IPS-15b (cell line): ENCODE measurements at regions not wholly inside any gene's neighbourhood (a gene's known extent, or its start where the extent isn't known, plus 50 kb on each side); places are given as distances from the start of the nearest gene placed in this dataset.
"Not testable (repeated sequence)": the region's sequence is repeated elsewhere in the genome, so short reads cannot be mapped to it uniquely, and the experiment has no call there.

Experiments
- H3K27me3 ChIP-seq: one replicate; pipeline ENCODE4 v1.6.1; 2013; ENCODE audit warnings: low read length; ENCODE audit not compliant: control insufficient read depth, insufficient read depth
- H3K36me3 ChIP-seq: one replicate; pipeline ENCODE4 v1.6.1; 2013; ENCODE audit warnings: low read length; ENCODE audit not compliant: control insufficient read depth, insufficient read depth
- H3K4me1 ChIP-seq: one replicate; pipeline ENCODE4 v1.6.1; 2013; ENCODE audit warnings: mild to moderate bottlenecking, low read length; ENCODE audit not compliant: control insufficient read depth, insufficient read depth
- H3K4me3 ChIP-seq: one replicate; pipeline ENCODE4 v1.5.1; 2013; ENCODE audit warnings: low read depth, low read length
- H3K9ac ChIP-seq: one replicate; pipeline ENCODE4 v1.6.1; 2013; ENCODE audit warnings: low read depth, mild to moderate bottlenecking, low read length
- H3K9me3 ChIP-seq: one replicate; pipeline ENCODE4 v1.6.1; 2013; ENCODE audit warnings: mild to moderate bottlenecking, low read length; ENCODE audit not compliant: control insufficient read depth, insufficient read depth

GRCh38 chr6:44039191-44039719 is 88.0 kb downstream of the MRPL14 start:
- H3K4me3 ChIP-seq, result no peak overlapping the region
- H3K4me1 ChIP-seq, result peaks cover 16% of the 10 kb centered on the region
- H3K27me3 ChIP-seq, result no peaks in the 10 kb centered on the region
- peak overlapping the region; percentile 12 for H3K9ac ChIP-seq
- no peaks in the 10 kb centered on the region for H3K9me3 ChIP-seq
- no peaks in the 10 kb centered on the region for H3K36me3 ChIP-seq

DNA sequence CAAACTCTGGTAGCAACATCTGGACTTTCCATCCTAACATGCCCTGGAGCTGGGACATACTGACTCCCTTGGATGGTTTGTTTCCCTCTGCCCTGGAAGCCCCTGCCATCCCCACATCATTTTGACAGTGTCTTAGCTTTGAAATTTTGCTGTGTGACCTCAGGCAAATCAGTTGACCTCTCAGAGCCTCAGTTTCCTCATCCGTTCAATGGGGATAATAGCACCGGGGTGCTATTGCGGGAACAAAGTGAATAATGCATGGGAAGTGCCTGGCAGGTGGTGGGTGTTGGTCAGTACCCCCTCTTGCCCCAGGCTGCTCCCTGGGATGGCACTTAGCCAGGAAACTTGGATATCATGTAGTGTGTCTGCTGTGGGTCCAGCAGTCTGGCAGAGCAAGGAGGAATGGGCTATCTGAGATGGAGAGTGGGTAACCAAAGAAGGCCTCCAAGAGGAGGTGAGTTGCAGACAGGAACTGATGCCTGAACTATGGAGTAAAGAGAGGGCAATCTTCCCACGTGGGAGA is 88.6 kb downstream of the MRPL14 start:
- H3K36me3 ChIP-seq, result no peaks in the 10 kb centered on the region
- H3K27me3 ChIP-seq, result no peaks in the 10 kb centered on the region
- H3K9me3 ChIP-seq, result no peaks in the 10 kb centered on the region
- H3K4me3 ChIP-seq, result no peak overlapping the region
- H3K4me1 ChIP-seq, result peaks cover 16% of the 10 kb centered on the region
- peak overlapping the region; percentile 12 for H3K9ac ChIP-seq

GRCh38 chr6:44037847-44038542 is 89.3 kb downstream of the MRPL14 start:
- Histone ChIP-seq H3K9ac (no peak overlapping the region), H3K4me1 (peaks cover 10% of the 10 kb centered on the region), H3K36me3 (no peaks in the 10 kb centered on the region), H3K9me3 (no peaks in the 10 kb centered on the region), H3K27me3 (no peaks in the 10 kb centered on the region), H3K4me3 (no peak overlapping the region)

- peaks cover 10% of the 10 kb centered on the region for H3K4me1 ChIP-seq
- H3K9me3 ChIP-seq, H3K36me3 ChIP-seq, H3K27me3 ChIP-seq, H3K4me3 ChIP-seq, H3K9ac ChIP-seq: not testable (repeated sequence)
Measured at GRCh38 chr6:44037276-44037675, 90.0 kb downstream of the MRPL14 start.

DNA sequence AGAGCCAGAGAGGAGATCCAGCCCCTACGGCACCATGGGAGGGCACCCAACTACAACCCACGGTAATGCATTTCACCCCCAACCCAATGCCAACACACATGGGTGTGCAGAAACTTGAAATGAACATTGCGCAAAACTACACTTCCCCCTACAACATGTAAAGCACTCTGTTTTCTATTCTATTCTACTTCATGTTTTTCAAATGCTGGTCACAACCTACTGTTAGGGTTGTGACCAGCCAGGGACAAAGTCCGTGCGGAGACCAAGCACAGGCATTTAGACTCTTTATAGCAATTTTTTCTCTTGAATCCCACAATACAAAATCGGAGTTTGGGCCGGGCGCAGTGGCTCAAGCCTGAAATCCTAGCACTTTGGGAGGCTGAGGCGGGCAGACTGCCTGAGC is 90.6 kb downstream of the MRPL14 start:
- no peak overlapping the region for H3K9ac ChIP-seq
- no peaks in the 10 kb centered on the region for H3K27me3 ChIP-seq
- H3K4me3 ChIP-seq, result no peak overlapping the region
- no peaks in the 10 kb centered on the region for H3K36me3 ChIP-seq
- H3K9me3 ChIP-seq, result no peaks in the 10 kb centered on the region
- peaks cover 6% of the 10 kb centered on the region for H3K4me1 ChIP-seq

GRCh38 chr6:44036196-44036595 is 91.1 kb downstream of the MRPL14 start:
- no peak overlapping the region for H3K4me3 ChIP-seq
- no peaks in the 10 kb centered on the region for H3K9me3 ChIP-seq
- peaks cover 1% of the 10 kb centered on the region for H3K4me1 ChIP-seq
- no peak overlapping the region for H3K9ac ChIP-seq
- no peaks in the 10 kb centered on the region for H3K36me3 ChIP-seq
- no peaks in the 10 kb centered on the region for H3K27me3 ChIP-seq

GRCh38 chr6:44035621-44036020 is 91.6 kb downstream of the MRPL14 start:
- H3K4me3 ChIP-seq, result no peak overlapping the region
- H3K4me1 ChIP-seq, result no peaks in the 10 kb centered on the region
- H3K36me3 ChIP-seq, result no peaks in the 10 kb centered on the region
- no peaks in the 10 kb centered on the region for H3K27me3 ChIP-seq
- H3K9me3 ChIP-seq, result no peaks in the 10 kb centered on the region
- no peak overlapping the region for H3K9ac ChIP-seq

DNA sequence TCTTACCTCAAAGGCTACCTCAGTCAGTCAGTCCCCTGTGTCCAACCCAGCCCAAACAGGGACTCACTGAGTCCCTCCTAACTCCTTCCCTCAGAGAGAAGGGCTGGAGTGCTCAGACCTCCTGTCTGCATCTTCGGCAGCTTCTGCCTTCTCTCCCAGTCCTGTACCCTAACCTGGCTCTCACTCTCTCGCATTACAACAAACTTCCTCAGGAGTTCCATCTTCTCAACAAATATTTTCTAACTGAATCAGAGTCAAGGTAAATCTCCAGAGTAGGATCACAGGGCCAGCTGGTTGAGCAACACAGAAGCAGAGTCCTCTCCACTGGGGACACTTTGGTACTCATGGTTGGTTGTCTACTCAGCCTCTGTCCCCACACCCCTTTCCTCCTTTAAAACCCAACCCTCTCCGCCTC is 92.3 kb downstream of the MRPL14 start:
- Histone ChIP-seq H3K27me3 (no peaks in the 10 kb centered on the region), H3K9me3 (no peaks in the 10 kb centered on the region), H3K9ac (no peak overlapping the region), H3K4me1 (no peaks in the 10 kb centered on the region), H3K36me3 (no peaks in the 10 kb centered on the region), H3K4me3 (no peak overlapping the region)

- no peaks in the 10 kb centered on the region for H3K9me3 ChIP-seq
- H3K4me3 ChIP-seq, result no peak overlapping the region
- no peak overlapping the region for H3K9ac ChIP-seq
- no peaks in the 10 kb centered on the region for H3K4me1 ChIP-seq
- no peaks in the 10 kb centered on the region for H3K27me3 ChIP-seq
- no peaks in the 10 kb centered on the region for H3K36me3 ChIP-seq
Measured at GRCh38 chr6:44034391-44034861, 92.8 kb downstream of the MRPL14 start.

DNA sequence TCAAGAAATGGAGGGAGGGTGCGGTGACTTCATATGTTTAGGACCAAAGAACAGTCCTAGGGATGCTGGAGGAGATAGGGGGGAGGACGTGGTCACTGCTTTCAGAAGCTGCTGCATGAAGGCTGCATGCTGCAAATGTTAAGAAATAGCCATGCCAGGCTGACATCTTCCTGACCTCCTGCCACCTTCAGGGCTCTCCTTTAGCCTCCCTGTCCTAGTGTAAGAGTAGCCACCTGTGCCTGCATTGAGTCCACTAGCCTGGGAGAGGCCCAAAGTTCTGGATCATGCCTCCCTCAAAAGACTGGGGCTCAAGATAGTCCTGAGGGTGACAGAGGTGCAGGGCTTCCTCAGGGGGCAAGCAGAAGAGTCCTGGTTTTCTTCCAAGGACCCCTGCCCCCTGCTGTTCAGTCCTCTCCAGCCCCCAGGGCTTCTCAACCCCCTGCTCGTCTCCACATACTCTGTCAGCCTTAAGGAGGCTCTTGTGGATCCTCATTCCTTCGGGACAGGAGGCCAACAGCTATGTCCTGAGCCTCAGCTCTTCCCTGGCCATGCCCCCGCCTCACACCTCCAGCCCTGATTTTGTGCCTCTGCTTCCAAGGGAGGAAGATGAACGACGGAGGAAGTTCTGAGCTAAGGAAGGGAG is 96.3 kb downstream of the MRPL14 start:
- Histone ChIP-seq H3K4me3 (no peak overlapping the region), H3K9ac (no peak overlapping the region), H3K36me3 (no peaks in the 10 kb centered on the region), H3K4me1 (no peaks in the 10 kb centered on the region), H3K9me3 (no peaks in the 10 kb centered on the region), H3K27me3 (no peaks in the 10 kb centered on the region)

- Histone ChIP-seq H3K27me3 (no peaks in the 10 kb centered on the region), H3K9me3 (no peaks in the 10 kb centered on the region), H3K9ac (no peak overlapping the region), H3K36me3 (no peaks in the 10 kb centered on the region), H3K4me1 (no peaks in the 10 kb centered on the region), H3K4me3 (no peak overlapping the region)
Measured at GRCh38 chr6:44029444-44030185, 97.6 kb downstream of the MRPL14 start.
